MV-4-11 (cell line): ENCODE measurements at regions not wholly inside any gene's neighbourhood (a gene's known extent, or its start where the extent isn't known, plus 50 kb on each side); places are given as distances from the start of the nearest gene placed in this dataset.

Source experiments
- DNase-seq: peaks from one replicate; lab custom pipeline; 2025; lab: John Stamatoyannopoulos, UW

DNA sequence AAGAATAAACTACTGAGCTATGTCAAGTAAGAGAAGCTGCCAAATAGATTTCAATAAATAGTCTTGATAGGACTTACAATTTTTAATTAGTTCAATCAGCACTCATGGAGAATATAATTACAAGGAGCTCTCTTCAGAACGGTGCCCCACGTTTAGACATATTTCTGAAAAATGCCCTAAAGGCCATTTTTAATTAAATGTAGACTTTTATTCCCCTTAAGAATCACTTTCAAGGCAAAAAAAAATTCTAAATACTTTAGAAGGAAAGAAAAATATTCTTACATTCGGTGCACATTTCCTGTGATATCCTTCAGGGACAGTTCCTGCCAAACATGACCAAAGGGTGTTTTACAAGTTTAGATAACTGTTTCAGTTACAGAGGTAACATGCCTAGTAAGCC, 202.5 kb upstream of the CDH7 start:
- DNase-seq = no peak

DNA sequence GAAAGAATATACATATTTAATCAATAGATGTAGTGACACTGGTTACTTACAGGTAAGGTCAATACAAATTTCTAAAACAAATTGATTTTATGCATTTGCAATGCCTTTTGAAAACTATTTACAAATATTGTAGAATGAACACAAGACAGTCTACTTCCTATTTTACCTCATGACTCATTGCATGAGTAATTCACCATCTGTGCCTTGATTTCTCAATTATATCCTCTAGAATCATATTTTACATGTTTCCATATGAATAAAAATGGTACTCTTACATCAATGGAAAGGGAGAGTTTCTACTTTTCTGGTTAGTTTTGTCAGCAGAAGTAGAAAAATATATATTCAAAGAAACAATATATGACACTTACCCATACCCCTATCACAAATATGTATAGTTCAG, 203.8 kb upstream of the CDH7 start:
- DNase-seq = no peak

DNA sequence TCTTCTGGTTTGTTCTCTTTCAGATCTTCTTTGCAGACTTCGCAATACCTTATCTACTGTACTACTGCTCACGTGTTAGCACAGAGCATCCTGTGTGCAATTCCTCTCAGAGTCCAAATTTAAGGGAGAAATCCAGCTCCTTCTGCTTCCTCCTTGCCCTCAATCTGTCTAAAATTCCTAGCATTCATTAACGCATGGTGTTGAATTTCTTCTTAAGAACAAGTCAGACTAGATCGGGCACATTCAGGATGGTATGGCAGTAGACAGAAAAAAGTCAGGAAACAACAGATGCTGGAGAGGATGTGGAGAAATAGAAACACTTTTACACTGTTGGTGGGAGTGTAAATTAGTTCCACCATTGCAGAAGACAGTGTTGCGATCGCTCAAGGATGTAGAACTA, 206.1 kb upstream of the CDH7 start:
- no peak for DNase-seq

DNA sequence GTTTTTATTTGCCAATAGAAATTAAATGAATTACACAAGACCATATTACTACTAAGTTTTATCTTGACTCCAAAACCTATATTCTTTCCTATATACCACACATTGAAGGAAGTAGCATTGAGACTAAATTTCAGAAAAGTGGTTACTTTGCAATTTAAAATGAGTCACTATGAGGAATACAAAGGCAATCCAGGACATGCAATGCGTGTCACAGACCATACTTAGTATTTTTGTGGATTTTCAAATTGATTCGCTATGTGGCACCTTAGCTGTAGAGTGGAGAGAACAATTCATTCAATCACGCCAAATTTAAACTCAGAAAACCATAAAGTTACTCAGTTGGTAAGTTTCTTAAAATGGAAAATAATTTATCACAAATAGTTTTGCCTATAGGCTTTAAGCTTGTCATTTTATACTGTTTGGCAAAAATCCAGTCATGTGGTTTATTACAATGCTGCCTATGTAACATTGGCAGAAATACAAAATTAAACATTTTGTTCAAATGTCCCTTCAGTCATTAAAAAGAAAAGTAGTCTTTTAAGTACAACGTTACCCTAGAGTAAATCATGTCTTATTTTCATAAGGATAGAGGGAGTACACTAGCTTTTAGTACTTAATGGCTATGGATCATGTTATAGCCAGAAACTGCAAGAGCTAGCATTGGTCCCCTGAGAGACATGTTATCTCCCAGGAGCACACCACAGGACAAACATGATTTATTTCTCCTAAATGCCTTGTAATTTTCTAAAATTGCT, 222.8 kb upstream of the CDH7 start:
- DNase-seq = no peak

DNA sequence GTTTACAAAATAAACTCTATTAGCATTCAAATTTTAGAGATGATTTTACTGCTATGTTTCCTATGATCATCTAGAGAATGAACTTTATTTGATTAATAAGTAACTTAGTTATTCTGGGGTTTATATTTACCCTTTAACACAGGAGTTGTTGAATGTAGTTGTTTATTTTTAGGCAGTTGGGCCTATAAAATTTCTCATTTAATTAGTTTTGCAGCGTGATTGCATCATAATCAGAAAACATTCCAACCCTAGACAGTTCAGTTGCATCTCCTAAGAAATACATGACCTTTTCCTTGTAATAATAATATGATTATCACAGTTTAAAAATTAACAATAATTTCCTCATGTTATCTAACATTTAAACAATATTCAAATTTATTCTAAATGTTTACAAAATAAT, 224.7 kb upstream of the CDH7 start:
- DNase-seq = no peak

DNA sequence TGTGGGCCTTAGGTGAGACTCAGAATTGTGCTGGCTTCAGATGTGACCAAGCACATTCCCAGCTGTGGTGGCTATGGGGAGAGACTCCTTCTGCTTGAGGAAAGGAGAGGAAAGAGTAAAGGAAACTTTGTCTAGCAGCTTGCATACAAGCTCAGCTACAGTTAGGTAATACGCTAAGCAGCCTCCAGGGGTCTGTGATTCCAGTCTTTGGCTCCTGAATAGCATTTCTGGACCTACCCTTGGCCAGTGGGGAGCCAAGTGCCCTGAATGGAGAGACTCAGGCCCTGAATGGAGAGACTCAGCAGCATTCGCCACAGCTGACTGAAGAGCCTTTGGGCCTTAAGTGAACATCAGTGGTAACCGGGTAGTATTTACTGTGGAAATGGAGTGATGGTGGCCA, 227.4 kb upstream of the CDH7 start:
- no peak for DNase-seq

DNA sequence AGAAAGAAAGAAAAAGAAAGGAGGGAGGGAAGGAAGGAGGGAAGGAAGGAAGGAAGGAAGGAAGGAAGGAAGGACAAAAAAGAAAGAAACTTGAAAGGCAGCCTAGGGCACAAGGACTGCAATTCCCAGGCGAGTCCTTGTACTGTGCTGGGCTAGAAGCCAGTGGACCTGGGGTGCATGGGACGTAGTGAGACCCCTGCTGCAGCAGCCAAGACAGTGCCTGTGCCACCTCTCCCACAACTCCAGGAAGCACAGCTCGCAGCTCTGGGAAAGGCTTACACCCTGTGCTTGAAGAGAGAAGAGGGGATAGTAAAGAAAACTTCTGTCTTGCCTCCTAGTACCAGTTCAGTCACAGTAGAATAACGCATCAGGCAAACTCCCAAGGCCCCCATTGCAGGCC, 227.9 kb upstream of the CDH7 start:
- DNase-seq = no peak

DNA sequence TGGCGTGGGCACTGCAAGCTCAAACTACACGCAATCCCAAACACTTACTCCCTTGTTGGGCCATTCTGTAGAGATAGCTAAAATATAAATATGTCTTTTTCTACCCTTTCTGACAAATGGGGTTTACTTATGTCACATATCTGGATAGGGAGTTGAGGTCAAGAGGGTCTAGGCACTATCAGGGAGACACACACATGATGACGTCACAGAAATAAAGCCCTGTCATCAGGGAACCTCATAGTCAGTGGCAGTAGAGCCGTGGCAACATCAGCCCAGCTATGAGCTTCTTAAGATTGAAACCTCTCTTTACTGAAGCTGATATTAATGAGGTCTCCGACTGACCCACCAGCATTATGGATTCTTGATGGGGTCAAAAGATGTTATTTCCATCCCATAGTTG, 234.6 kb upstream of the CDH7 start:
- no peak for DNase-seq

DNA sequence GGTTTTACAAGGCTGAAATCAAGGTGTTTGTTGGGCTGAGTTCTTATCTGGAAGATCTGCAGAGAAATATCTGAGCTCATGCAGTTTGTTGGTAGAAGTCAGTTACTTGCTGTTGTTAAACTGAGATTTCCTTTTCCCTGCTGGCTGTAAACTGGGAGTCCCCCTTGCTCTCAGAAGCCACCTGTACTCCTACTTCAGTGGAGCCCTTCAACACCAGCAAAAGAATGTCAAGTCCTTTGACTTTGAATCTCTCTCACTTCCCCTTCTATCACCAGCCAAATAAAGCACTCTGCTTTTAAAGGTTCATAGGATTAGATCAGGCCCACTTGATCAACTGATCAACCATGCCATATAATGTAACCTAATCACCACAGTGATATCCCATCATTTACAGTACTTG, 252.2 kb upstream of the CDH7 start:
- DNase-seq = no peak

DNA sequence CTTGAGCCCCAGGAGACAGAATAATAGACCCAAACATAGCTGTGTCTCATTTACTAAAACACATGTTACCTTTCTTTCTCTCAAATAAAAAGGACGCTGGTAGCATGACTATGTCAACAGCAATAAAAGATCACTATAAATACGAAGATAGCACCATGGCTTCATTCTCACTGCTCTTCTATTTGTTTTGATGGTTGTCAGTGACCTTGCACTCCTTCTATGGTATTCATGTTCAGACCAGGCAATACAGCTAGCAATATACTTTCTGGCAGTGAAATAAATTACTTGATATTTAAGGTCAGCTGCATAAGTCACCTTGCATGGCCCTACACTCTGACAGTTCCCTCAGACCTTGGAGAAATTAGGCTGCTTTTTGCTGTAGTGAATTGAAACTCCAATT, 263.2 kb upstream of the CDH7 start:
- no peak for DNase-seq

DNA sequence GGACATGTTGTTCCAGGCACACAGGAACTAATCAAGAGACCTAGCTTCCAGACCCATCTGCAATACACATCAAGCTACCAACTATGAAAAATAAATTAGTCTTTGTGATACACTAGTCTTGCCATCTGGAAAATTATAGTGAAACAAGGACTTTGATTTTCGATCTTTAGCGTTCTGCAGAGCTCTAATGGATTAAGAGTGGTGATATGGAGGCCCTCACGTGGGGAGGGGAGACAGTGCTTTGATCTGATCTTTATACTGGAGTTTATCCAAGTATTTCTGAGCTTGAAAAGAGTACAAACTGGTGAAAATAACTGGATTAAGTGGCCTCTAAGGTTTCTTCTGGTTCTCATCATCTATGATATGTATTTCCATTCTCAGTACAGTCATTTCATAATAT, 273.4 kb upstream of the CDH7 start:
- no peak for DNase-seq

DNA sequence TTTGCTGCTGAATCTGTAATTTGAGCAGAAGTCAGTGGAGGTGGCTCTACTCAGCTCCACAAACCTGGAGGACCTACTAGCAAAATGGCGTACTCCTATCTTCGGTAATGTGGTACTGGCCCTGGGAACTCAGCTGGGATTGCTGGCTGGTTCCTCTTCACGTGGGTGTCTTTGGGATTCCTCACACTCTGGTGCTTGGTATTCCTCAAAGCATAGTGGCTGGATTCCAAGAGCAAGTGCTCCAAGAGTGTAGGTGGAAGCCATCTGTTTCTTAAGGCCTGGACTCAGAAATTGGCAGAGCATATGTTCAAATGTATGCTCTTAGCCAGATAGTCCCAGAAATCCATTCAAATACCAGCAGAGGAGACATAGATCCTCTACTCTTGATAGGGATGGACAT, 281.9 kb upstream of the CDH7 start:
- no peak for DNase-seq

DNA sequence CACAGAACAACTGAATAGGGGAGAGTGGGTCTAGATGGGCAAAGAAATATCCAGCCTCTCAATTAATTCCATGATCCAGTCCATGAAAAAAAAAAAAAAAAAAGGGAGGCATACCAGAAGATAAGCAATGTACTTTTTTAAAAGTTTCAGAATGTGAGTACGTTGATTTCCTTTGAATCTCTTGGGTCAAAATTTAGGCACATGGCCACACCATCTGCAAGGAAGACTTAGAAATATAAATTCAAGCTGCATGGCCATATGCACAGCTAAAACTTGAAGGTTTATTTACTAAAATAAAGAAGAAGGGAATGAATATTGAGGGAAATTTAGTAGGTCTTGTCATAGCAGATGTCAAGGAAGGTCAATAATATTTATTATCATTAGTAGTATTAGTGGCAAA, 286.5 kb upstream of the CDH7 start:
- DNase-seq = no peak

DNA sequence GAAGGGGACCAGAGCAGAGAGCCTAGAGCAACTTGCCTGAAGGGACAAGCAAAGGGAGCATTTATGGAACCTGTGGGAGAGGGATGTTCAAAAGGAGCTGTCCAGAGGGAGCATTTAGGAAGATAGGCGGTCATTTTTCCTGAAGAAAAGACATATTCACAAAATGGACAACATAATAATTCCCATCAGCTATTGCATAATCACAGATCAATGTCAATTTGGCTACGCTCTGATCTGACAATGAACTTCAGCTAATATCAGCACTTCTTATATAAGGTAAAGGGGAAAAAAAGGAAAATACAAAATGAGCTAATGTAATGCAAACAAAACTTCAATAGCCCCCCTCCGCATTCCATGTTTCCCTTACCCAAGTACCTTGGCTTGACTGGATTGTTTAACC, 291.1 kb upstream of the CDH7 start:
- DNase-seq = no peak

DNA sequence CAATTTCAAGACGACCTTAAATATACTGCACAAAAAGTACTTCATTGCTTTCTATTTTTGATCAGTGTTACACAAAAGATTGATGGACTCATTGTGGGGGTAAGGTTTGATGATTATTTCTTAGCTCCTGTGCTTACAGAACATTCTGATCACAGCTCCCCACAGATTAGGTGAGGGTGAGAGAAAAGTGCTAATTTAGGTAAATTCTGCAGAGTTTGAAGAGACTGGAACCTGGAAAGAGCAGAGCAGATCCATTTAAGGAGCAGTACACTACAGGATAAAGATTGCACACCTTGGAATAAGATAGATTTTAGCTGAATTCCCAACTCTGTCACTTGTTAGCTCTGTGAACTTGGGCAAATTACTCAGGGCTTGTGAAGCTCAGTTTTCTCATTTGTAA, 291.9 kb upstream of the CDH7 start:
- no peak for DNase-seq

DNA sequence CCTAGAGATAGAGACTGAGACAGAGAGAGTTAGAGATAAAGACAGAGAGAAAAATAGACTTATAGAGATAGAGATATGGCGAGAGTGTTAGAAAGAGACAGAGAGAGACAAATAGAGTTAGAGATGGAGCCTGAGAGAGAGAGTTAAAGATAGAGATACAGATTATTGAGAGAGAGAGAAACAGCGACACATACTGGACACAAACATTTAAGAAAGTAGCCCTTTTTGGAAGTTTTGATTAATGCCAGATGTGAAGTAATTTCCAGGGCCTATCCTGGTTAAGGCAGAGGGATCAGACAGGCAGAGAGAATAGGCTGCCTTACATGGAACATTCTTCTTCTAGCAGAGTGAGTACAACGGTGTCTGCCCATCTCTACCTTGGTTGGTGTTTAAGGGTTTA, 311.6 kb upstream of the CDH7 start:
- DNase-seq = no peak

DNA sequence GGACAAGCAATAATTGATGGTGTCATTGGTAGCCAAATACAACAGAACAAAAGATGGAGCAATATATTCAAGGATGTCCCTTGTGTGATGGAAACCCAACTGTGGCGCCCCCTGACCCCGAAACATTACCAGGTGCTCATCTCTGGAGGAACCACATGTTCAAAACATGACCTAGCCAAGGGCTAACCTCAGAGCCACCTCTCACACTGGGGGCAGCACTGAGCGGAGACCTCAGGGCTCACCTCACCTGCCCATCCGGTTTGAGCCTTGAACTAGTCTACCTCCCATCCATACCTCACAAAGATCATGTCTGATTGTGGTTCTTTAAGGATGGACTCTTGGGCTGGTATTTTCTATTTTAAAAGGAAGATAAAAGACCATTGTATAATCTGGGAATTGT, 314.4 kb upstream of the CDH7 start:
- no peak for DNase-seq

DNA sequence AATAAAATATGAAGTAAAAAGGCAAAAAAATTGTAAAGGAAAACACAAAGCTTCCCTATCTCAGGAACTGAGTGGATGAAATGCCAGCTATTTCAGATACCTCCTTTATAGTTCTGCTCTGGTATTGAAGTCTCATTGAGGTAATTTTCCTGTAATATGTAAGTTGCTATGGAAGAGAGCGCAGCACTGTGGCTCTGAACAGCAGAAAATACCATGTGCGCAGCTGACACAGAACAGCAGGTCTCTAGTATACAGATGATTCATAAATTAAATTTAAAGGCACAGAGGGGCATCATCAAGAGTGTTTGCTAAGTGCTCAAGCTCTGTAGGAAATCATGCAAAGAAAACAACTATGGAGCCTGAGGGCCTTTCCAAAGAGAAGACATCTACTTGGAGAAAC, 315.3 kb upstream of the CDH7 start:
- no peak for DNase-seq

DNA sequence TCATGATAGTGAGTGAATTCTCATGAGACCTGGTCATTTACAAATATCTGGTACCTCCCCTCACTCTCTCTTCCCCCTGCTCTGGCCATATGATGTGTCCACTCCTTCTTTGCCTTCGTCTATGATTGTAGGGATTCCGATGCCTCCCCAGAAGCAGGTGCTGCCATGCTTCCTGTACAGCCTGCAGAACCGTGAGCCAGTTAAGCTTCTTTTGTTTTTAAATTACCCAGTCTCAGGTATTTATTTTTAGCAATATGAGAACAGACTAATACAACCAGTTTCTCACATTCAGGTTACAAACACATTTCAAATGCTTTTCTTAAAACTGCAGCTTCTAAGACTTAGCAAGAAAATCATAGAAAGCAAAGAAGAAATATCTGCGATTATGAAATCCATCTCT, 321.2 kb upstream of the CDH7 start:
- DNase-seq = no peak

DNA sequence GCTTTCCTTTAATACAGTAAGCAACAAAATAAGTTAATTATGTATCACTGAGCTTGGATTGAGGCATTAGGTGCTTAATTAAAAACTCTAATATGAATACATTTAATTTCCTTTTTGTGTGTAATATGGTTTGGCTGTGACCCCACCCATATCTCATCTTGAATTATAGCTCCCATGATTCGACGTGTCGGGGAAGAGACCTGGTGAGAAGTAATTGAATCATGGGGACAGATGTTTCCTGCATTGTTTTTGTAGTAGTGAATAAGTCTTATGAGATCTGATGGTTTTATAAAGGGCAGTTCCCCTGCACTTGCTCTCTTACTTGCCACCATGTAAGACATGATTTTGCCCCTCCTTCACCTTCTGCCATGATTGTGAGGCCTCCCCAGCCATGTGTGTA, 325.4 kb upstream of the CDH7 start:
- no peak for DNase-seq

DNA sequence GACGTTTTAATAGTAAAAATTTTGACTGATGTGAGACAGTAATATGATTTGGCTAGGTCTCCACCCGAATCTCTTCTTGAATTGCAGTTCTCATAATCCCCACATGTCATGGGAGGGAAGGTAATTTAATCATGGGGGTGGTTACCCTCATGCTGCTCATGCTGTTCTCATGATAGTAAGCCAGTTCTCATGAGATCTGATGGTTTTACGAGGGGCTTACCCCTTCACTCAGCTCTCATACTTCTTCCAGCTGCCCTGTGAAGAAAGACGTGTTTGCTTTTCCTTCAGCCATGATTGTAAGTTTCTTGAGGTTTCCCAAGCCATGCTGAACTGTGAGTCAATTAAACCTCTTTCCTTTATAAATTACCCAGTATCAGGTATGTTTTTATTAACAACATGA, 327.0 kb upstream of the CDH7 start:
- no peak for DNase-seq

DNA sequence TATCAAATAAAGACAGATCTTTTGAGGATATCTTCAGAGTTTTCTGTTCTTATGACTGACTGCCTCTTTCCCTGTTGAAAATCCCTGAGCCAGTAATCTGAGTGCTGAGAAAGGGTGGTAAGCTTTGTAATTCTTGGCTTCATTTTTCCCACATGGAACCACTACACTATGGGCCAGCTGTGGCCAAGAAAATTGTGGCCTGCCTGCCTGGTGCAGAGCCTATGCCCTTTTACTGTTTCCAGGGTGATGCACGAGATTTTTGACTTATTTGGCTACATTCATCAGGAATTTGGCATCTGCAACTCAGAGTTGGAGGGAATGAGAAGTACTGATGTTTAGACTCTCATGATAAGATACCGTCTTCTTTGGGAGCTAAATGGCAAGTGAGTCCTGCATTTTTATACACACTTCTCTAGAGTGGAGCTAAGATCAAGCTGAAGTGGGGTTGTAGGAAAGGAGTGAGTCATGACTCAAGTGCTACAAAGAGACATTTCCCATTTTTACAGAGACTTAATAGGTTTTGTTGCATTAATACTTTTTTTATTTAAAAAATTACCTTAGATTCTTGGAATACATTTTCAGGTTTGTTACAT, 328.2 kb upstream of the CDH7 start:
- DNase-seq = no peak

DNA sequence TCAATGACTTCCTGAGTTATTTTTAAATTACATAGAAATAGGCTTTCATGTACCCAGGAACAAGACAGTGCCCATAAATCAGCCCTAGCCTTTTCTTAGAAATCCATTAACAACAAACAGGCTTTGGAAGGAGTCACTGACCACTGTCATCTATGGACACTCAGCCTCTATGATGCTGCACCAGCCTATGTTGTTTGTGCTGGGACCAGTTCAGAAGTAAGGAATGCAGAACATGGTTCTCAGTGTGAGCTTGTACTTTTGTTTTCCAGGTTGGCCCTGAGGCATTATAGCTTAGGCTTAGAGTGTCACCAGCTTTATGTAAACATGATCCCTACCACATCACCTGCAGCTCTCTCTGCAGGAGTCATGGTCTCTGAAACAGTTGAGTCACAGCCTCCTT, 335.7 kb upstream of the CDH7 start:
- DNase-seq = no peak

DNA sequence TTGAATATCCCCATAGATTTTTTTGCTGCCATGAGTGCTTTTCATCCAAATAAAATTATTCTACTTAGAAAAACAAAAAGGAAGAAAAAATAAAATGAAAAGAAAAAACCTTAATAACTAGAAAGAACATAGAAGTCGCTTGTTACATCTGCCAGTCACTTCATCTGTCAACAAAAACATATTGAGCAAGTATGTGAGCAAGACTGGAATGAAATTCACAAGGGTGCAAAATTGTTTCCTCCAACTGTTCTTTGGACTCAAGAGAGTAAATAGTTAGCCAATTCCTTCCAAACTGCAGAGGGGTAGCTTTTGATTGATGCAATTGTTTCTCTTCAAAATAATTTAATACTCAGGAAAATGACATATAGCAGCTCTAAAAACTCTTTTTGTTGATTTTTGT, 336.3 kb upstream of the CDH7 start:
- no peak for DNase-seq
